Choroid plexus epithelial cell (primary cell): ENCODE measurements at regions not wholly inside any gene's neighbourhood (a gene's known extent, or its start where the extent isn't known, plus 50 kb on each side); places are given as distances from the start of the nearest gene placed in this dataset.
"Not testable (repeated sequence)": the region's sequence is repeated elsewhere in the genome, so short reads cannot be mapped to it uniquely, and the experiment has no call there.

Experiments used
- DNase-seq: peaks from one replicate; pipeline ENCODE4 v3.0.0-alpha.2; 2010; ENCODE audit warnings: low read depth
- H3K4me3 ChIP-seq: 2 replicates; pipeline ENCODE4 v1.5.1; 2011; ENCODE audit warnings: low read depth, mild to moderate bottlenecking, control low read depth, low read length, moderate library complexity
- TF ChIP-seq, protein P1 (sequence below): conservative IDR thresholded peaks from 2 replicates; pipeline ENCODE4 v1.5.1; 2011; ENCODE audit warnings: low read depth, mild to moderate bottlenecking, control low read depth, inconsistent platforms, low read length, moderate library complexity

DNA sequence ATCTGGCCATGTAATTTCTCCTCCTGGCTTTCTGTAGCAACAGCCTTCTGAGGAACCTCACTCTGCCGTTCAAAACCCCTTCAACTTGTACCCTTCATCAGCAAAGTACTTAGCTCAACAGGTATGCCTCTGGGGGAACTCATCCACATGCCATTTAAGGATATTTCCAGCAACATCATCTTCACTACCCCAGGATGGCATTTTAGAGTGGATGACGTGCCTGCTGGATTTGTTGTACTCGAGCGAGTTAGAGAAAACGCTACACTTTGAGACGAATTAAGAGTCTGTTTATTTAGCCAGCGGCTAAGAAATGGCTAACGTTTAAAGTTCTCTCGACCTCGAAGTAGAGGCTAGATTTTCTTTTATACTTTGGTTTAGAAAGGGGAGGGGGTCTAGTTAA is 122.1 kb downstream of the UNC93B1 start:
- DNase-seq, H3K4me3 ChIP-seq: not testable (repeated sequence)

DNA sequence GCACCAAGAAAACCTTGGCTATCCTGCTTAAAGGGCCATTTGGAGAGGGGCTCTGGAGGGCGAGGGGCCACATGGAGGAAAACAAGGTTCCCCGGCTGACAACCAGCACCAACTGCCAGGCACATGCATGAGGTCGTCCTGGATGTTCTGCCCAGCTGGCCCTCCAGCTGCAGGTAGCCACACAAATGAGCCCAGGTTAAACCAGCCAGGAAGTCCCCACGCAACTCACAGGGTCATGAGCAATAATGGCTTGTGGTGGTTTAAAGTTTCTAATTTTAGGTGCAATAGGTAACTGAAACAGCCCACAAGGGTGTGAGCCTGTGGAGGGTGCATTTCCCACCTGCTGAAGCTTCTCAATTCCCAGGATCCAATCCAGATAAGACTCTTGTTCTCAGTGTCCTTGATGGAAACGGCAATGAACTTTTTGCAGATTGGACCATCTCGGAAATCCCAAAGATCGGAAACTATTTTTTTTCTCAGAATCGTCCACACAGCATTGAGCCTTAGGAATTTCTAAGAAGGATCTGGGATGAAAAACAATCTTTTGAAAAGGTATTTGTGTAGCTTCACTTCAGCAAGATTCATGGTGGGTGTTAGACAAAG is 123.2 kb downstream of the UNC93B1 start:
- not testable (repeated sequence) for H3K4me3 ChIP-seq, DNase-seq

DNA sequence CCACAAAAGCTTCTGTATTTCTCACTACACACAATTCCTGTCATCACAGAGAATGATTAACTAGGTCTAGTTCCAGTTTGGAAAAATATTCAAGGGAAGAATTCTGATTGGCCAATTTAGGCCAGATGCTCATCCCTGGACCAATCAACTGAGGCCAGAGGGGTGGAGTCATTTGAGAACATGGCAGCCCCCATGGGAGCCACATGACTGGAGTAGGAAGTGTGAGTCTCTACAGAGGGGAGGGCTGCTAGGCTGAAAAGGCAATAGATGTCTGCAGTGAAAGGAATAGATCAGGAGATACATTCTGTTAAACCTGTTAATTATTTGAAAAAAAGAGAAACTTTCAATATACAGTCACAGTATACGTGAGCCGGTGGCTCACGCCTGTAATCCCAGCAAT is 125.2 kb downstream of the UNC93B1 start:
- not testable (repeated sequence) for H3K4me3 ChIP-seq, DNase-seq

DNA sequence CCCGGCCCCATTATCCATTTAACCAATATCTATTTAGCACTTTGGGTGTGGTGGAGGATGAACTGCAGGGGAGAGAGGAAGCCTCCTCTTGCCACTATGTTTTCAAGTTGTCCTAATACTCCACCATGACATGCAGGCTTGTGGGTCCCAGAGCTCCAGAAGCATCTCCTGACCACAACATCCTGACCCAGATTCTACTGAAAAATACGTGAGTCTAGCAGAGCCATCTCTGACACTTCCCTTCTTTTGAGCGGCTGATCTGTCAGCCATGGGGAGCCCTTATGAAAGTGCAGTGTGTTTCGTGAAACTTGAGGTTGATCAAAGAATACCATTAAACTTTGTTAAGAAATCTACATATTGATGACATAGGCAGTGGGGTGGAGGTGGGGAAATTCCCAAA is 126.6 kb downstream of the UNC93B1 start:
- not testable (repeated sequence) for DNase-seq, H3K4me3 ChIP-seq

DNA sequence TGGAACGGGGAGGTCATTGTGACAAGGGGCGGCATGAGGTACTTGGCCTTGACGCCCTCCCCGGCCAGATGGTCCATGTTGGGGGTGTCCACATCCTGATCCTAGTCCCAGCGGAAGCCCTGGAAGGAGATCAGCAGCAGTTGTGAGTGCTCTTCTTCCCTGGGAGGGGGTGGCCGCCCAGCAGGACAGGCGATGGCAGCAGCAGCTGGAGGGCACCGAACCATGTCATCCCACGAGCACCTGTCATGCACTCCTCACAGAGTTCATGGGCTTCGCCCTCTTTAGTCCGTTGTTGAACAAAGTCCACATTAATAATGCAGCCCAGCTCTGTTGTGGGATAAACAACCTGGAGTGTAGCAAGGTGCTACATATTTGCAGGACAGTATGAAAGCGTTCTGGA is 130.7 kb downstream of the UNC93B1 start:
- DNase-seq, H3K4me3 ChIP-seq: not testable (repeated sequence)

DNA sequence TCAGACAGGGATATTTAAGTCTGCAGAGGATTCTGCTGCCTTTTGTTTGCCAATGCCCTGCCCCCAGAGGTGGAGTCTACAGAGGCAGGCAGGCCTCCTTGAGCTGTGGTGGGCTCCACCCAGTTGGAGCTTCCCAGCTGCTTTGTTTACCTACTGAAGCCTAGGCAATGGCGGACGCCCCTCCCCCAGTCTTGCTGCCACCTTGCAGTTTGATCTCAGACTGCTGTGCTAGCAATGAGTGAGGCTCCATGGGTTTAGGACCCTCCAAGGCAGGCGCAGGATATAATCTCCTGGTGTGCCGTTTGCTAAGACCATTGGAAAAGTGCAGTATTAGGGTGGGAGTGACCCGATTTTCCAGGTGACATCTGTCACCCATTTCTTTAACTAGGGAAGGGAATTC is 132.7 kb downstream of the UNC93B1 start:
- H3K4me3 ChIP-seq, DNase-seq: not testable (repeated sequence)

DNA sequence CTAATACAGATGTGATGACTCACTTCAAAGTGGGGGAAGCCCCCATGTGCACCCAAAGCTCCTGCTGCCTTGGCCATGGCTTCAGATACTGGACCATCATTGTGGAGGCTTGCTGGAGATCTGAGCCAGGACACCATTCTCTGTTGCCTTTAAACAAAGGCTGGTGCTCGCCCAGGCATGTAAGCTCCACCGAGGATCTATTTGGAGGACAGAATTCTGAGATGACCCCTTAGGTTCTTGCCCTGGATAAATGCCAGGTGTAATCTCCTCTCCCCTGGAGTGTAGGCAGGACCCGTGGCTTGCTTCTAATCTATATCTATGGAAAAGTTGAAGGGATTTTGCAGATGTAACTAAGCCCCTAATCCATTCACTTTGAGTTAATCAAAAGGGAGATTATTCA is 141.0 kb downstream of the UNC93B1 start:
- H3K4me3 ChIP-seq, DNase-seq: not testable (repeated sequence)

DNA sequence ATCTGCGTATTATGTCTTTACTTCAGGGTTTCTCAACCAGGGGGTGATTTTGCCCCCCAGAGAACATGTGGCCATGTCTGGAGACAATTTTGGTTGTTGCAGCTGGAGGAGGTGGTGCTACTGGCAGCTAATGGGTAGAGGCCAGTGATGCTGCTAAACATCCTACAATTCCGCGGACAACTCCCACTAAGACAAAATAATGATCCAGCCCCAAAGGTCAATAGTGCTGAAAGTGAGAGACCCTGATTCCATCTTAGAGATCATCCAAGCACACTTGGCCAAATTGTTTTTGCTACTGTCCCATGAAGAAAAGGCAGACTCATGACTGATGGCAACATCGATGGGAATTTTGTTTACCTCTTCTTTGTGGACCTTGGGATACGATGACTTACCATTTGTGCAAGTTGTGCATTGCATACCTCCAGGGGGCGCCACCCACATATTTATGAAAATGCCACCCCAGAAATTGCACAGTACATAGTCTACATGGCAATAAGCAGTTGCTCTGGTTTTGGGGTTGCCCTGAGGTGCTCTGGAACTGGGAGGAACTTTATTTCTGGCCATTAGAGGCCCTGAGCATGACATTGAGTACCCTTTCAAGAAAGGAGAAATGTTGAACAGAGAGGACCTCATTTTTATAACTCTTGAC is 144.3 kb downstream of the UNC93B1 start:
- TF ChIP-seq, protein P1, sequence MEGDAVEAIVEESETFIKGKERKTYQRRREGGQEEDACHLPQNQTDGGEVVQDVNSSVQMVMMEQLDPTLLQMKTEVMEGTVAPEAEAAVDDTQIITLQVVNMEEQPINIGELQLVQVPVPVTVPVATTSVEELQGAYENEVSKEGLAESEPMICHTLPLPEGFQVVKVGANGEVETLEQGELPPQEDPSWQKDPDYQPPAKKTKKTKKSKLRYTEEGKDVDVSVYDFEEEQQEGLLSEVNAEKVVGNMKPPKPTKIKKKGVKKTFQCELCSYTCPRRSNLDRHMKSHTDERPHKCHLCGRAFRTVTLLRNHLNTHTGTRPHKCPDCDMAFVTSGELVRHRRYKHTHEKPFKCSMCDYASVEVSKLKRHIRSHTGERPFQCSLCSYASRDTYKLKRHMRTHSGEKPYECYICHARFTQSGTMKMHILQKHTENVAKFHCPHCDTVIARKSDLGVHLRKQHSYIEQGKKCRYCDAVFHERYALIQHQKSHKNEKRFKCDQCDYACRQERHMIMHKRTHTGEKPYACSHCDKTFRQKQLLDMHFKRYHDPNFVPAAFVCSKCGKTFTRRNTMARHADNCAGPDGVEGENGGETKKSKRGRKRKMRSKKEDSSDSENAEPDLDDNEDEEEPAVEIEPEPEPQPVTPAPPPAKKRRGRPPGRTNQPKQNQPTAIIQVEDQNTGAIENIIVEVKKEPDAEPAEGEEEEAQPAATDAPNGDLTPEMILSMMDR: peak; percentile 9

DNA sequence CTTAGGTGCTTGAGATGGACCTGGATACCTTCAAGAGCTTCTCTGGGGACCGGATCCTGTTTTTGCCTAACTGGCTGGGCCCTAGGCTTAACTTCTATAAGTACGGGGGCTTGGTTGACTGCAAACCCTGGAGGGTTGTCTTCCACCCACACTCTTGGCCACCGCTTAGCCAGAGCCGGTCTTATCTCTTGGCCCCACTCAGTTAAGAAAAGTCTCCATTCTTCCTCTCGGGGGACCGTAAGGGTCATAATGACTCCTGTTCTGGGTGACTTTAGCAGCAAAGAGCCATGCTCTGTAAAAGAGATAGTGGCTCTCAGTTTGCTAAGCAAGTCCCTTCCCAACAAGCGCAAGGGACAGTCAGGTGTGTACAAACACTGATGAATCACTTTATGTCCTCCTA is 153.2 kb downstream of the UNC93B1 start:
- not testable (repeated sequence) for H3K4me3 ChIP-seq, DNase-seq

More for the DNA sequence above, 144.3 kb downstream of the UNC93B1 start:
- DNase-seq: peak; percentile 24
- H3K4me3 ChIP-seq: not testable (repeated sequence)

DNA sequence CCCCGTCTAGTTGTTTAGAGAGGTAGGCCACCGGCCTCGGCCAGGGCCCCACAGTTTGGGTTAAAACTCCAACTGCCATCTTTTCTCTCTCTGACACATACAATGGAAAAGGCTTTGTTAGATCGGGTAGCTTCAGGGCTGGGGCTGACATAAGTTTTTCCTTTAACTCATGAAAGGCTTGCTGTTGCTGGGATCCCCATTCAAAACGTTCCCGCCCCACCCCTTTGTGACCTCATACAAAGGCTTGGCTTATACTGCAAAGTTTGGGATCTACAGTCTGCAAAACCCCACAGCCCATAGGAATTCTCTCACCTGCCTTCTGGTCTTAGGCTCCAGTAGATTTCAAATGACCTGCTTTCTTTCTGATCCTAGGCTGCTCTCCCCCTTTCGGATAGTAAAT is 154.1 kb downstream of the UNC93B1 start:
- H3K4me3 ChIP-seq, DNase-seq: not testable (repeated sequence)

DNA sequence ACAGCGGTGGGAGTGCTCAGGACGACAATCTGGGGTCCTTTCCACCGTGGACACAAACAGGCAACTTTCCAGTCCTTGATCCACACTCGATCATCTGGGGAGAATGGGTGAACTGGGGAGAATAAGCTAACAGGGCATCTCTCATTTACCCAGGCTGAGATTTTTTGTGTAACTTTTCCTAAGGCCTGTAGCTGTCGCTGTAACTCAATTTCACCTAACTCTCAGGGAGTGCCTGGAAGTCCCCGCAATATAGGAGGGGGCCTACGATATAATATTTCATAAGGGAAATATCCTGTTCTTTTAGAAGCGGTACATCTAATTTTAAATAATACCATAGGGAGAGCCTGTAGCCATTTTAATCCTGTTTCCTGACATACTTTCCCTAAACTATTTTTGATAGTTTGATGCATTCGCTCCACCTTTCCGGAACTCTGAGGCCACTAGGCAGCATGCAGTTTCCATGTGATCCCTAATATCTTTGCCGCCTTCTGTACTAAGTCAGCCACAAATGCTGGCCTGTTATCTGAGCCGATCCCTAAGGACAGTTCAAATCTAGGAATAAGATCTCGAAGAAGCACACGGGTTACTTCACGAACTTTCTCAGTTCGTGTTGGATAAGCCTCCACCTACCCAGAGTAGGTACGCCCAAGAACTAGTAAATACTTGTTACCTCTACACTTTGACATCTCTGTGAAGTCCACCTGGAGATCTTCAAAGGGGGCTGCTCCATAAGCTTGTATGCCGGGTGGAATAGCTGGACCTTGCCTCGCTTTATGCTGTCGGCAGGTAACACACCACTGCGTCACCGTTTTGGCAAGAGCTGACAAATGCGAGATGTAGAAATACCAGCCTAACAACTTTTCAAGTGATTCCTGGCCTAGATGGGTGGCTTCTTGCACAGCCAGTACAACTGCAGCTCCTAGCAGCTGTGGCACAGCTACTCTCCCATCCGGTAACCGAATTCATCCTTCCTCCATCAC is 155.7 kb downstream of the UNC93B1 start:
- H3K4me3 ChIP-seq, DNase-seq: not testable (repeated sequence)
- TF ChIP-seq, protein P1: peak; percentile 48

DNA sequence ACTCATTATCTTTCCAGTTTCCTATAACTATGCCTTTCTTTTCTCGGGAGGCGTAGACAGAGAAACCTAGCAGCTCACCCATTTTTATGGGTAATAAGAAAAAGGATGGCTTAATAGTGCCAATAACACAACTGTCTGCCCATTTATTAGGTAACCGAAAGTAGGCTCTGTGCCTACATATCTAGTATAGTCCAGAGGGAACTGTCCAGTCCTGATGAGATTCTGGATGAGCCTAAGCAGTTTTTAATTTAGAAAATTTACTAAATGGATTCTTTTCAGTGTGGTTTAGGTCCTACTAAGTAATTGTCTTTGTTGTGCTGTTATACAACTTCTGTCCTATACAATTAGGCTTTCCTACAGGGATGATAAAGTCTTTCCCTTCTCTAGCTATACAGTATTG is 157.6 kb downstream of the UNC93B1 start:
- not testable (repeated sequence) for DNase-seq, H3K4me3 ChIP-seq

DNA sequence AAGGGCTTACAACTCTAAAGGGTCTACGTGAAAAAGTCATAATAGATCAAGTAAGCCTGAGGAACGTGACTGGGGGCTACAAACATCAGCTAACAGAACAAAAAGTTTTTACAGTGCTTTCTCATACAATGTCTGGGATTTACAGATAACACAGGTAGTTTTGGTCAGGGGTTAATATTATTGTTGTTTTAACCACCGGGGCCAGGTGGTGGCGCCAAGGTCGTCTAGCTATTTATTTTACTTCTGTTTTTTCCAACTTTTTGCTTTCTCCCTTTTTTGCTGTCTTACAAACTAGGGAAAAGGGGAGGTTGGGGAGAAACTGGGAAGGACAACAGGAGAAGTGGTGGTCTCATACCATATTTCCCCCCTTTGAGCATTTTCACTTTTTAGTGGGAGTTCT is 158.6 kb downstream of the UNC93B1 start:
- not testable (repeated sequence) for DNase-seq, H3K4me3 ChIP-seq

DNA sequence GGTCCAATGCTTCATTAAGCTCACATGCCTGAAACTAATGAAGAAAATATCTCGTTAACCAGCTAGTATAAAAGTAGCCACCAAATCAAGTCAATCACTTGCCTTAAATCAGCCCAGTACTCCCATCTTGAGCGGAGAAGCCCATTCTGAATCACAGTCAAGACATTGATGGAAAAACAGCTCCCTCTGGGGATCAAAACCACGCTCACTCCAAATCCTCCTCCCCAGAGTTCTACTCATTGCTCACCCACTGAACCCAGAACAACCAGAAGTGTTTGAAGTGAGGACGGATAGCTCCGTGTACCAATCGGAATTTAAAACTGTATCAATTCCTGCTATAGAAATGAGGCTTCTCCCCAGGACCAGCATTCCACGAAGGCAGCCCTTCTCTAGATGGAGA is 163.3 kb downstream of the UNC93B1 start:
- not testable (repeated sequence) for H3K4me3 ChIP-seq, DNase-seq

DNA sequence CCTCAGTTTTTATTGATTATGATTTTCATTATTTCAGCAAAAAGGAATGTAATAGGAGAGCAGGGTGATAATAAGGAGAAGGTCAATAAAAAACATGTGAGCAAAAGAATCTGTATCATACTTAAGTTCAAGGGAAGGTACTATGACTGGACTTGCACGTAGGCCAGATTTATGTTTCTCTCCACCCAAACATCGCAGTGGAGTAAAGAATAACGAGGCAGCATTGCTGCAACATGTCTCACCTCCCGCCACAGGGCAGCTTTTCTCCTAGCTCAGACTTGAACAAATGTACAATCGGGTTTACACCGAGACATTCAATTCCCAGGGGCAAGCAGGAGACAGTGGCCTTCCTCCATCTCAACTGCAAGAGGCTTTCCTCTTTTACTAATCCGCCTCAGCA is 155.7 kb upstream of the ALDH3B2 start:
- not testable (repeated sequence) for H3K4me3 ChIP-seq, DNase-seq

DNA sequence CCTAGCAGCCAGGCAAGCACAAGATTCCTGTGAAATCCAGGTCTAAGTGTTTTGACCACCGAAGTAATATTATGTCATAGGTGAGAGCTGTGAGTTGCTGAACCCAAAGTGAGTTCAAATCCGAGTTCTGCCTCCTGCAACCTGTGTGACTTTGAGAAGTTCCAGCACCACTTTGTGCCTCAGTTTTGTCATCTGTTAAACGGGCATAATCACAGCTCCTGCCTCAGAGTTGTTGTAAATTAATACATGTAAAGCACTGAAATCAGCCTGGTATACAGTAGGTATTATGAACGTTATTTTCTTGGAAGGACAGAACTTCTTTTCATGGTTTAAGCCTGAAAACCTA is 152.5 kb upstream of the ALDH3B2 start:
- H3K4me3 ChIP-seq, DNase-seq: not testable (repeated sequence)
